A549 (cell line): ENCODE measurements at regions not wholly inside any gene's neighbourhood (a gene's known extent, or its start where the extent isn't known, plus 50 kb on each side); places are given as distances from the start of the nearest gene placed in this dataset.

ENCODE experiments used
- ATAC-seq, 2 experiments: fragments of 200-7000 bp in 1 of 2; fragments of >200 bp in 1 of 2; cut with Nextera tagmentation in 1 of 2; cut with Tn5 transposase in 1 of 2; 3 replicates each; pipeline versions ENCODE4 v1.8.0 to v1.9.1; 2018 to 2020; ENCODE audit warnings: mild to moderate bottlenecking in 1 of 2, moderate library complexity in 1 of 2
- CTCF ChIA-PET: fragments of 300-600 bp; sonication (Branson Sonifier 250); formaldehyde crosslinking; extraction: SDS; loops from one replicate; lab custom pipeline; 2021; ENCODE audit warnings: antibody characterized with exemption, inconsistent platforms; lab: Yijun Ruan, JAX
- POLR2A ChIA-PET: fragments of 350-600 bp; formaldehyde crosslinking; extraction: SDS; loops from one replicate; lab custom pipeline; 2021; ENCODE audit warnings: antibody characterized with exemption, inconsistent platforms; lab: Yijun Ruan, JAX
- DNase-seq, 2 experiments: peaks; one replicate each; pipeline versions ENCODE4 v3.0.0 to v3.0.0-alpha.2; 2011 to 2016; ENCODE audit warnings: low read depth in 1 of 2, low spot score in 1 of 2
- FAIRE-seq: peaks from 2 replicates; lab custom pipeline; 2011; peaks lifted over from hg19 to GRCh38; lab: Jason Lieb, UNC
- H3K27ac ChIP-seq, 2 experiments: fragments of >200 bp; sonication (Bioruptor Twin); formaldehyde crosslinking; 3 replicates each; pipeline ENCODE4 v1.5.1; 2016 to 2017
- H3K4me1 ChIP-seq: fragments of >200 bp; sonication (Bioruptor Twin); formaldehyde crosslinking; 3 replicates; pipeline ENCODE4 v1.6.1; 2016
- H3K4me2 ChIP-seq: fragments of >200 bp; sonication (Bioruptor Twin); formaldehyde crosslinking; 3 replicates; pipeline ENCODE4 v1.6.1; 2016
- H3K4me3 ChIP-seq: fragments of >200 bp; sonication (Bioruptor Twin); formaldehyde crosslinking; 3 replicates; pipeline ENCODE4 v1.5.1; 2016
- H3K9me3 ChIP-seq: fragments of >200 bp; sonication (Bioruptor Twin); formaldehyde crosslinking; 3 replicates; pipeline ENCODE4 v1.6.1; 2016
- CBX2 ChIP-seq: fragments of 200-600 bp; sonication (generic); IDR thresholded peaks from 2 replicates; pipeline ENCODE4 v1.6.1; 2016; ENCODE audit warnings: low read depth, mild to moderate bottlenecking, borderline replicate concordance
- CBX8 ChIP-seq: fragments of 200-600 bp; sonication (generic); IDR thresholded peaks from 2 replicates; pipeline ENCODE4 v1.6.1; 2016
- CEBPB ChIP-seq, 2 experiments: fragments of >200 bp in 1 of 2; sonication (Bioruptor Twin) in 1 of 2; formaldehyde crosslinking in 1 of 2; IDR thresholded peaks; 2 replicates each; pipeline ENCODE4 v1.6.1; 2012 to 2016
- CHD2 ChIP-seq: fragments of 150-350 bp; IDR thresholded peaks from 2 replicates; pipeline ENCODE4 v1.6.1; 2014; ENCODE audit warnings: low read length; ENCODE audit not compliant: partially characterized antibody
- GATA3 ChIP-seq: IDR thresholded peaks from 2 replicates; pipeline ENCODE4 v1.6.1; 2012; ENCODE audit warnings: borderline replicate concordance
- HDAC2 ChIP-seq: fragments of 200-600 bp; sonication (generic); IDR thresholded peaks from 2 replicates; pipeline ENCODE4 v1.6.1; 2016
- JUNB ChIP-seq: fragments of >200 bp; sonication (Bioruptor Twin); formaldehyde crosslinking; IDR thresholded peaks from 2 replicates; pipeline ENCODE4 v1.6.1; 2016
- KDM1A ChIP-seq: fragments of 200-600 bp; sonication (generic); IDR thresholded peaks from 2 replicates; pipeline ENCODE4 v1.6.1; 2016; ENCODE audit warnings: low read depth, mild to moderate bottlenecking
- MYC ChIP-seq: IDR thresholded peaks from 2 replicates; pipeline ENCODE4 v1.6.1; 2012; ENCODE audit warnings: mild to moderate bottlenecking, inconsistent platforms, low read length, improper control_type of control experiment, borderline replicate concordance
- NFE2L2 ChIP-seq: fragments of 150-350 bp; conservative IDR thresholded peaks from 2 replicates; pipeline ENCODE4 v1.6.1; 2014; ENCODE audit warnings: low read length
- NR3C1 ChIP-seq: fragments of >200 bp; sonication (Bioruptor Twin); formaldehyde crosslinking; IDR thresholded peaks from 3 replicates; pipeline ENCODE4 v1.6.1; 2017
- POLR2A ChIP-seq: IDR thresholded peaks from 2 replicates; pipeline ENCODE4 v1.6.1; 2012; ENCODE audit warnings: mild to moderate bottlenecking, low read length
- POLR2AphosphoS2 ChIP-seq: conservative IDR thresholded peaks from 2 replicates; pipeline ENCODE4 v1.6.1; 2012; ENCODE audit warnings: low read length, improper control_type of control experiment, inconsistent platforms
- RFX5 ChIP-seq: fragments of 450-650 bp; IDR thresholded peaks from 2 replicates; pipeline ENCODE4 v1.7.1; 2014; ENCODE audit warnings: antibody characterized with exemption, mild to moderate bottlenecking, moderate library complexity
- ZNF302 ChIP-seq: fragments of 250-450 bp; sonication (Bioruptor Pico); IDR thresholded peaks from 2 replicates; pipeline ENCODE4 v1.9.0; 2021; ENCODE audit warnings: inconsistent platforms, mild to moderate bottlenecking, moderate library complexity
- ZSCAN20 ChIP-seq: fragments of 250-450 bp; sonication (Bioruptor Pico); IDR thresholded peaks from 2 replicates; pipeline ENCODE4 v1.8.0; 2022; ENCODE audit warnings: mild to moderate bottlenecking, moderate library complexity
- WGBS: methylation state at CpG from one replicate; pipeline ENCODE4 v1.1.6; 2017; ENCODE audit errors: missing lambda C conversion rate; 5-methylcytosine and 5-hydroxymethylcytosine counted together
- TF ChIP-seq, protein P1 (sequence below): fragments of 250-450 bp; sonication (Bioruptor Pico); IDR thresholded peaks from 2 replicates; pipeline ENCODE4 v1.5.0; 2020; ENCODE audit warnings: low read depth, mild to moderate bottlenecking, moderate library complexity
- TF ChIP-seq, protein P2 (sequence below): fragments of 200-600 bp; sonication (generic); IDR thresholded peaks from 2 replicates; pipeline ENCODE4 v1.6.1; 2016; ENCODE audit warnings: antibody characterized with exemption, mild to moderate bottlenecking, moderate library complexity

DNA sequence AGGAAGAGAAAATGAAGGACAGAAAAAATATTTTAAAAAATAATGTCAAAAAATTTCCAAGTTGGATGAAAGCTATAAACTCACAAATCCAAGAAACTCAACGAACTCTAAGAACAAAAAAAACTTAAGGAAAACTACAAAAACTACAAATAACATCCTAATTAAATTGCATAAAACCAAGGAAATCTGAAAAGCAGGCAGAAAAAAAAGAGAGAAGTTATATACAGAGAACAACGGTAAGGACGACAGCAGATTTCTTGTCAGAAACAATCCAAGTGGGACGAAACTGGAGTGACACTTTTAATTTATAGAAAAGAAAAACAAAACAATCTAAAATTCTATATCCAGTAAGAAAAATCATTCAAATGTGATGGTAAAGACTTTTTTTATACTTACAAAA lies 122.2 kb upstream of the LYZL1 start:
- no peak for DNase-seq
- H3K4me3 ChIP-seq: no peak overlapping the region
- ChIA-PET POLR2A (no interaction called here), CTCF (no interaction called here)
- TF ChIP-seq POLR2A (no peak), ZNF302 (no peak), JUNB (no peak), RFX5 (no peak), CEBPB (IDR thresholded peaks at IDR 0.05) (no peak), POLR2AphosphoS2 (no peak), CBX2 (no peak)
- 66% methylated on average over 4 of the region's 4 CpGs for WGBS
- no peak overlapping the region for H3K4me2 ChIP-seq
- no peak for FAIRE-seq
- H3K4me1 ChIP-seq: 0 out of 3 replicates have a peak, but pooled peaks cover 6% of the 10 kb centered on the region
- ATAC-seq: no peak
- no peak overlapping the region for H3K27ac ChIP-seq
- H3K9me3 ChIP-seq: peaks cover 35% of the 10 kb centered on the region

DNA sequence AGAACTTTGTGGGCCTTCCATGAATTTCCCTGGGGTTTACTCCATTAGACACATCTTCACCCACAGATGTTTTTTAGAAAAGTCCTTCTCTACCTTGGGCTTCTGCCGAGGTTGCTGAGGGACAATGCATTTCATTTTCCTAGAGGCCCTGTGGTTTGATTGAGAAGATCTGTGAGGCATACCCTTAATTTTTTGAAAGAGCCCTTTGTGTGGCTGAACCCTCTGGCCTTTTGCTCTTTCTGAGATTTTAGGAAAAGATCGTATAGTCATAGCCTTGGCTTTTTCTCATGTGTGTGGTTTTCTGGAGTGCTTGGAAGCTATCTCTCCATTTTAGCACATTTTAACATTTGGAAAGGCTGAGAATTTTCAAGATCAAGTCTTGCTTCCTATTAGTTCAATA lies 119.8 kb upstream of the LYZL1 start:
- no peak for FAIRE-seq
- no peak overlapping the region for H3K4me2 ChIP-seq

DNA sequence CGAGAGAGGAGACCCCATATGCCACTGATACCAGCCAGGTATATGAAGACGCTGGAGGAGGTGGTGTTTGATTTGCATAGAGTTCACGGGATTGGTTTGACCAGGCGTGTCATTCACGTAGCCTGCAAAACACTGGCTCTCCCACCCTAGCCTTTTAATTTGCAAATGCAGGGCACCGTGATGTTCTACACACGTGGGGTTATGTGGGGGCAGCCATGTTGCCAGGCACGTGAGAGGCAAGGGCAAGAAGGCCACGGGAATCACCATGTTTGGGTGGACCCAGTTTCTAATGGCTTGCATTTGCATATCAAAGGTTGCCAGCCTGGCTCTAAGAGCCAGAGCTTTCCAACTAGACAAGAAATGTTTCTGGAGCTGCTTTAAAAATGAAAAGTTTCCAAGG lies 117.2 kb upstream of the LYZL1 start:
- no peak overlapping the region for H3K4me3 ChIP-seq
- no peak overlapping the region for H3K27ac ChIP-seq
- no peak for DNase-seq
- no peaks in the 10 kb centered on the region for H3K4me1 ChIP-seq
- no peak for FAIRE-seq
- WGBS: 46% methylated on average over 9 of the region's 9 CpGs
- CTCF ChIA-PET: interaction anchor here (1.8 kb wide), 2 partner anchors 20 to 507 kb away, joined by 3 to 4 read pairs; no protein-coding TSS in a partner anchor
- POLR2A ChIA-PET: no interaction called here
- ATAC-seq: no peak
- H3K4me2 ChIP-seq: no peak overlapping the region
- TF ChIP-seq HDAC2: no peak
- TF ChIP-seq, protein P1, sequence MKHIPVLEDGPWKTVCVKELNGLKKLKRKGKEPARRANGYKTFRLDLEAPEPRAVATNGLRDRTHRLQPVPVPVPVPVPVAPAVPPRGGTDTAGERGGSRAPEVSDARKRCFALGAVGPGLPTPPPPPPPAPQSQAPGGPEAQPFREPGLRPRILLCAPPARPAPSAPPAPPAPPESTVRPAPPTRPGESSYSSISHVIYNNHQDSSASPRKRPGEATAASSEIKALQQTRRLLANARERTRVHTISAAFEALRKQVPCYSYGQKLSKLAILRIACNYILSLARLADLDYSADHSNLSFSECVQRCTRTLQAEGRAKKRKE: no peak
- H3K9me3 ChIP-seq: peaks cover 18% of the 10 kb centered on the region; the same call in 1 of the 3 replicates

More for the DNA sequence above, 119.8 kb upstream of the LYZL1 start:
- ChIA-PET POLR2A (no interaction called here), CTCF (no interaction called here)
- ATAC-seq (no peak), DNase-seq (no peak)
- WGBS: 84% methylated on average over 2 of the region's 2 CpGs
- H3K4me3 ChIP-seq: no peak overlapping the region
- no peak overlapping the region for H3K27ac ChIP-seq
- H3K9me3 ChIP-seq: peaks cover 35% of the 10 kb centered on the region
- TF ChIP-seq MYC (no peak), CHD2 (no peak), CBX8 (no peak), ZNF302 (no peak), NFE2L2 (no peak), POLR2AphosphoS2 (no peak), NR3C1 (no peak), KDM1A (no peak), JUNB (no peak), ZSCAN20 (CRISPR knock-in tag) (no peak), CEBPB (IDR thresholded peaks at IDR 0.05) (no peak), GATA3 (no peak)
- TF ChIP-seq, protein P1: no peak
- TF ChIP-seq, protein P2, sequence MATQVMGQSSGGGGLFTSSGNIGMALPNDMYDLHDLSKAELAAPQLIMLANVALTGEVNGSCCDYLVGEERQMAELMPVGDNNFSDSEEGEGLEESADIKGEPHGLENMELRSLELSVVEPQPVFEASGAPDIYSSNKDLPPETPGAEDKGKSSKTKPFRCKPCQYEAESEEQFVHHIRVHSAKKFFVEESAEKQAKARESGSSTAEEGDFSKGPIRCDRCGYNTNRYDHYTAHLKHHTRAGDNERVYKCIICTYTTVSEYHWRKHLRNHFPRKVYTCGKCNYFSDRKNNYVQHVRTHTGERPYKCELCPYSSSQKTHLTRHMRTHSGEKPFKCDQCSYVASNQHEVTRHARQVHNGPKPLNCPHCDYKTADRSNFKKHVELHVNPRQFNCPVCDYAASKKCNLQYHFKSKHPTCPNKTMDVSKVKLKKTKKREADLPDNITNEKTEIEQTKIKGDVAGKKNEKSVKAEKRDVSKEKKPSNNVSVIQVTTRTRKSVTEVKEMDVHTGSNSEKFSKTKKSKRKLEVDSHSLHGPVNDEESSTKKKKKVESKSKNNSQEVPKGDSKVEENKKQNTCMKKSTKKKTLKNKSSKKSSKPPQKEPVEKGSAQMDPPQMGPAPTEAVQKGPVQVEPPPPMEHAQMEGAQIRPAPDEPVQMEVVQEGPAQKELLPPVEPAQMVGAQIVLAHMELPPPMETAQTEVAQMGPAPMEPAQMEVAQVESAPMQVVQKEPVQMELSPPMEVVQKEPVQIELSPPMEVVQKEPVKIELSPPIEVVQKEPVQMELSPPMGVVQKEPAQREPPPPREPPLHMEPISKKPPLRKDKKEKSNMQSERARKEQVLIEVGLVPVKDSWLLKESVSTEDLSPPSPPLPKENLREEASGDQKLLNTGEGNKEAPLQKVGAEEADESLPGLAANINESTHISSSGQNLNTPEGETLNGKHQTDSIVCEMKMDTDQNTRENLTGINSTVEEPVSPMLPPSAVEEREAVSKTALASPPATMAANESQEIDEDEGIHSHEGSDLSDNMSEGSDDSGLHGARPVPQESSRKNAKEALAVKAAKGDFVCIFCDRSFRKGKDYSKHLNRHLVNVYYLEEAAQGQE: no peak
- no peaks in the 10 kb centered on the region for H3K4me1 ChIP-seq
